SU-DHL-6 (cell line): ENCODE measurements at regions not wholly inside any gene's neighbourhood (a gene's known extent, or its start where the extent isn't known, plus 50 kb on each side); places are given as distances from the start of the nearest gene placed in this dataset.

Experiments used
- EZH2phosphoT487 ChIP-seq: fragments of 200-600 bp; sonication (generic), shearing (Covaris generic); conservative IDR thresholded peaks from 2 replicates; pipeline ENCODE4 v1.6.1; 2018; ENCODE audit warnings: mild to moderate bottlenecking, antibody characterized with exemption, low read length, moderate library complexity, mixed read lengths
- TF ChIP-seq, protein P1 (sequence below): fragments of 200-600 bp; sonication (generic); IDR thresholded peaks from one replicate; pipeline ENCODE4 v1.5.1; 2017; ENCODE audit warnings: antibody characterized with exemption, mild to moderate bottlenecking, low read length, moderate library complexity; ENCODE audit not compliant: insufficient read depth, poor library complexity, severe bottlenecking

DNA sequence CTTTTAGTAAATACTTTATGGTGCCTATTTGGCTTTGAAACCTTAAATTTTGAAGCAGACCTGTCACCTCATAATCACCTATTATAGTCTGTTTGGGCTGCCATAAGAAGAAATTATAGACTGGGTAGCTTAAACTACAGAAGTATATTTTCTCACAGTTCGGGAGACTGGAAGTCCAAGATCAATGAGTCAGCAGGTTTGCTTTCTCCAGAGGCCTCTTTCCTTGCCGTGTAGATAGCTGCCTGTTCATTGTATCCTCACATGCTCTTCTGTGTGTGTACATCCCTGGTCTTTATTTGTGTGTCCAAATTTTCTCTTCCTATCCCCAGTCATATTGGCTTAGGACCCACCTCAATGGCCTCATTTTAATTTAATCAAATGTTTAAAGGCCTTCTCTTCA is 518.2 kb downstream of the ADGRL2 start:
- TF ChIP-seq, protein P1, sequence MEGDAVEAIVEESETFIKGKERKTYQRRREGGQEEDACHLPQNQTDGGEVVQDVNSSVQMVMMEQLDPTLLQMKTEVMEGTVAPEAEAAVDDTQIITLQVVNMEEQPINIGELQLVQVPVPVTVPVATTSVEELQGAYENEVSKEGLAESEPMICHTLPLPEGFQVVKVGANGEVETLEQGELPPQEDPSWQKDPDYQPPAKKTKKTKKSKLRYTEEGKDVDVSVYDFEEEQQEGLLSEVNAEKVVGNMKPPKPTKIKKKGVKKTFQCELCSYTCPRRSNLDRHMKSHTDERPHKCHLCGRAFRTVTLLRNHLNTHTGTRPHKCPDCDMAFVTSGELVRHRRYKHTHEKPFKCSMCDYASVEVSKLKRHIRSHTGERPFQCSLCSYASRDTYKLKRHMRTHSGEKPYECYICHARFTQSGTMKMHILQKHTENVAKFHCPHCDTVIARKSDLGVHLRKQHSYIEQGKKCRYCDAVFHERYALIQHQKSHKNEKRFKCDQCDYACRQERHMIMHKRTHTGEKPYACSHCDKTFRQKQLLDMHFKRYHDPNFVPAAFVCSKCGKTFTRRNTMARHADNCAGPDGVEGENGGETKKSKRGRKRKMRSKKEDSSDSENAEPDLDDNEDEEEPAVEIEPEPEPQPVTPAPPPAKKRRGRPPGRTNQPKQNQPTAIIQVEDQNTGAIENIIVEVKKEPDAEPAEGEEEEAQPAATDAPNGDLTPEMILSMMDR: no peak
- no peak for TF ChIP-seq EZH2phosphoT487
